ENCODE measurements at regions not wholly inside any gene's neighbourhood (a gene's known extent, or its start where the extent isn't known, plus 50 kb on each side); places are given as distances from the start of the nearest gene placed in this dataset.

GRCh38 chr5:42120070-42120469 is 195.0 kb downstream of the FBXO4 start:
- H3K9me2 ChIP-seq (replicated peaks; ENCODE audit: low read length): no peaks in the 10 kb centered on the region
- POLR2A ChIA-PET (ENCODE audit: unreplicated experiment): no interaction called here
- intact Hi-C loops (cut with micrococcal nuclease): no loop called here
- H3K9me3 ChIP-seq (ENCODE audit: low read length): no peaks in the 10 kb centered on the region
- H4K20me1 ChIP-seq (ENCODE audit: low read length): no peaks in the 10 kb centered on the region
- no peaks in the 10 kb centered on the region for H3K27me3 ChIP-seq (ENCODE audit: low read length)
- H2AFZ ChIP-seq (ENCODE audit: low read length): no peak overlapping the region
- H3K4me3 ChIP-seq (ENCODE audit: low read length): no peak overlapping the region
- H3K4me1 ChIP-seq (ENCODE audit: insufficient read depth, low read length): no peaks in the 10 kb centered on the region
- H3K4me2 ChIP-seq (ENCODE audit: low read length): no peak overlapping the region
- H3K36me3 ChIP-seq (ENCODE audit: low read depth, low read length): no peaks in the 10 kb centered on the region
- CTCF ChIA-PET: no interaction called here
- no peaks in the 10 kb centered on the region for H3F3A ChIP-seq (ENCODE audit: low read length, unreplicated experiment)
- H3K27ac ChIP-seq (ENCODE audit: low read length): no peak overlapping the region
- H3K79me2 ChIP-seq (ENCODE audit: low read length): no peaks in the 10 kb centered on the region
- no peak for DNase-seq
- TF ChIP-seq EZH2phosphoT487 (IDR thresholded peaks at IDR 0.05; ENCODE audit: borderline replicate concordance, low read length) (no peak), EZH2 (IDR thresholded peaks at IDR 0.05; ENCODE audit: low read length, unreplicated experiment) (no peak)
- TF ChIP-seq, protein P1, sequence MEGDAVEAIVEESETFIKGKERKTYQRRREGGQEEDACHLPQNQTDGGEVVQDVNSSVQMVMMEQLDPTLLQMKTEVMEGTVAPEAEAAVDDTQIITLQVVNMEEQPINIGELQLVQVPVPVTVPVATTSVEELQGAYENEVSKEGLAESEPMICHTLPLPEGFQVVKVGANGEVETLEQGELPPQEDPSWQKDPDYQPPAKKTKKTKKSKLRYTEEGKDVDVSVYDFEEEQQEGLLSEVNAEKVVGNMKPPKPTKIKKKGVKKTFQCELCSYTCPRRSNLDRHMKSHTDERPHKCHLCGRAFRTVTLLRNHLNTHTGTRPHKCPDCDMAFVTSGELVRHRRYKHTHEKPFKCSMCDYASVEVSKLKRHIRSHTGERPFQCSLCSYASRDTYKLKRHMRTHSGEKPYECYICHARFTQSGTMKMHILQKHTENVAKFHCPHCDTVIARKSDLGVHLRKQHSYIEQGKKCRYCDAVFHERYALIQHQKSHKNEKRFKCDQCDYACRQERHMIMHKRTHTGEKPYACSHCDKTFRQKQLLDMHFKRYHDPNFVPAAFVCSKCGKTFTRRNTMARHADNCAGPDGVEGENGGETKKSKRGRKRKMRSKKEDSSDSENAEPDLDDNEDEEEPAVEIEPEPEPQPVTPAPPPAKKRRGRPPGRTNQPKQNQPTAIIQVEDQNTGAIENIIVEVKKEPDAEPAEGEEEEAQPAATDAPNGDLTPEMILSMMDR (conservative IDR thresholded peaks at IDR 0.05; ENCODE audit: low read depth, low read length): no peak
- H3K9ac ChIP-seq (ENCODE audit: low read length): no peak overlapping the region
- BruUV-seq (replicated peaks): no TSS peak
- ATAC-seq: no peak

DNA sequence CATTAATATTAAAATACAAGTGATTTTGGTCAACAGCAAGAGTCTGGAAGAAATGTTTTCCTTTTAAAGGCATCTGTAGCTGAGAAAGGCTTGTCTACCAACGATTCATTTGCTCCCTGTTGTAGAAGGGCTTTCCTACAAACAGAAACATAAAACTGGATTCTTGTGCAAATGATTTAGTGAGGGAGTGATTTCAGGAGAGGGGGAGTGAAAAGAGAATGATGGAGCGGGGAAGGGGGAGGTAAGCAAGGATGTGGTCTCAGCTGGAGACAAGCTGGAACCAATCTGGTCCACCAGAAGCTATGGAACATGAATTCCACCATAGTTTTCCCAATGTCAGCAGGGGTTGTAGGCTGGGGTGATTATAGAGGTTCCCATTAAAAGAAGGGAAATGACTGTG is 196.3 kb downstream of the FBXO4 start:
- no peak for DNase-seq
- Histone ChIP-seq H3K27ac (ENCODE audit: low read length) (no peak overlapping the region), H3K9me2 (replicated peaks; ENCODE audit: low read length) (no peaks in the 10 kb centered on the region), H3K9me3 (ENCODE audit: low read length) (no peaks in the 10 kb centered on the region), H3K4me3 (ENCODE audit: low read length) (no peak overlapping the region), H3K27me3 (ENCODE audit: low read length) (no peaks in the 10 kb centered on the region), H4K20me1 (ENCODE audit: low read length) (no peaks in the 10 kb centered on the region), H3K36me3 (ENCODE audit: low read depth, low read length) (no peaks in the 10 kb centered on the region), H2AFZ (ENCODE audit: low read length) (no peak overlapping the region), H3K4me1 (ENCODE audit: insufficient read depth, low read length) (no peaks in the 10 kb centered on the region), H3K79me2 (ENCODE audit: low read length) (no peaks in the 10 kb centered on the region), H3K4me2 (ENCODE audit: low read length) (no peak overlapping the region), H3K9ac (ENCODE audit: low read length) (no peak overlapping the region), H3F3A (ENCODE audit: low read length, unreplicated experiment) (no peaks in the 10 kb centered on the region)
- intact Hi-C loops (cut with micrococcal nuclease): no loop called here
- ChIA-PET POLR2A (ENCODE audit: unreplicated experiment) (no interaction called here), CTCF (no interaction called here)
- TF ChIP-seq EZH2phosphoT487 (IDR thresholded peaks at IDR 0.05; ENCODE audit: borderline replicate concordance, low read length) (no peak), EZH2 (IDR thresholded peaks at IDR 0.05; ENCODE audit: low read length, unreplicated experiment) (no peak)
- TF ChIP-seq, protein P1 (conservative IDR thresholded peaks at IDR 0.05; ENCODE audit: low read depth, low read length): no peak
- BruUV-seq (replicated peaks): no TSS peak
- no peak for ATAC-seq

GRCh38 chr5:42131081-42131480 is 206.0 kb downstream of the FBXO4 start:
- Histone ChIP-seq H3K36me3 (ENCODE audit: low read depth, low read length) (no peaks in the 10 kb centered on the region), H3K79me2 (ENCODE audit: low read length) (no peaks in the 10 kb centered on the region), H3K4me1 (ENCODE audit: insufficient read depth, low read length) (no peaks in the 10 kb centered on the region), H3F3A (ENCODE audit: low read length, unreplicated experiment) (no peaks in the 10 kb centered on the region), H4K20me1 (ENCODE audit: low read length) (no peaks in the 10 kb centered on the region), H3K4me2 (ENCODE audit: low read length) (no peak overlapping the region), H3K27me3 (ENCODE audit: low read length) (no peaks in the 10 kb centered on the region; the same call in 1 of the 2 replicates), H3K9me2 (replicated peaks; ENCODE audit: low read length) (no peaks in the 10 kb centered on the region), H3K9me3 (ENCODE audit: low read length) (no peaks in the 10 kb centered on the region), H3K4me3 (ENCODE audit: low read length) (no peak overlapping the region), H3K9ac (ENCODE audit: low read length) (no peak overlapping the region), H2AFZ (ENCODE audit: low read length) (no peak overlapping the region), H3K27ac (ENCODE audit: low read length) (no peak overlapping the region)
- TF ChIP-seq, protein P1 (conservative IDR thresholded peaks at IDR 0.05; ENCODE audit: low read depth, low read length): no peak
- TF ChIP-seq EZH2 (IDR thresholded peaks at IDR 0.05; ENCODE audit: low read length, unreplicated experiment) (no peak), EZH2phosphoT487 (IDR thresholded peaks at IDR 0.05; ENCODE audit: borderline replicate concordance, low read length) (no peak)
- ATAC-seq (no peak), DNase-seq (no peak)
- BruUV-seq (replicated peaks): no TSS peak
- POLR2A ChIA-PET (ENCODE audit: unreplicated experiment): no interaction called here
- intact Hi-C loops (cut with micrococcal nuclease): no loop called here
- CTCF ChIA-PET: no interaction called here
